GM12874 (cell line): ENCODE measurements at regions not wholly inside any gene's neighbourhood (a gene's known extent, or its start where the extent isn't known, plus 50 kb on each side); places are given as distances from the start of the nearest gene placed in this dataset.

ENCODE experiments used
- CTCF ChIP-seq: IDR thresholded peaks from 2 replicates; pipeline ENCODE4 v1.5.1; 2011; ENCODE audit warnings: low read depth, mild to moderate bottlenecking, control low read depth, low read length, moderate library complexity; ENCODE audit not compliant: insufficient read depth

GRCh38 chr4:120611092-120611491 is 311.4 kb downstream of the PRDM5 start:
- no peak for TF ChIP-seq CTCF

- no peak for TF ChIP-seq CTCF
Observed at GRCh38 chr4:120591038-120591437, 331.5 kb downstream of the PRDM5 start.

- no peak for TF ChIP-seq CTCF
Observed at GRCh38 chr4:120589787-120590186, 332.7 kb downstream of the PRDM5 start.

GRCh38 chr4:120568731-120569130 is 353.8 kb downstream of the PRDM5 start:
- no peak for TF ChIP-seq CTCF

- no peak for TF ChIP-seq CTCF
Observed at GRCh38 chr4:120561648-120562047, 360.9 kb downstream of the PRDM5 start.

GRCh38 chr4:120557372-120557771 is 365.2 kb downstream of the PRDM5 start:
- TF ChIP-seq CTCF, result no peak

- TF ChIP-seq CTCF, result no peak
Observed at GRCh38 chr4:120555058-120555457, 367.5 kb downstream of the PRDM5 start.

GRCh38 chr4:120554086-120554485 is 368.4 kb downstream of the PRDM5 start:
- no peak for TF ChIP-seq CTCF
